Omental fat pad (tissue), 3 donors: ENCODE measurements at regions not wholly inside any gene's neighbourhood (a gene's known extent, or its start where the extent isn't known, plus 50 kb on each side); places are given as distances from the start of the nearest gene placed in this dataset.
"Not testable (repeated sequence)": the region's sequence is repeated elsewhere in the genome, so short reads cannot be mapped to it uniquely, and the experiment has no call there.

Experiments used
- ATAC-seq: fragments of 150-250 bp; one replicate; pipeline ENCODE4 v1.9.1; 2016; ENCODE audit warnings: mild to moderate bottlenecking, moderate library complexity; ENCODE audit not compliant: low FRiP score
- DNase-seq: peaks from one replicate; pipeline ENCODE4 v3.0.0-alpha.2; 2019; ENCODE audit warnings: low spot score
- CTCF ChIP-seq, 3 donors: fragments of 450-650 bp; IDR thresholded peaks; one replicate each; pipeline ENCODE4 v1.5.1; 2016 to 2017; ENCODE audit warnings: antibody characterized with exemption in 3 of 3, mild to moderate bottlenecking in 3 of 3, moderate library complexity in 2 of 3

GRCh38 chr5:102582696-102583095 is 83.9 kb upstream of the SLCO6A1 start:
- no peak for DNase-seq
- no peak for ATAC-seq
- TF ChIP-seq CTCF (IDR thresholded peaks at IDR 0.05): no peak

GRCh38 chr5:102583276-102584124 is 84.7 kb upstream of the SLCO6A1 start:
- ATAC-seq (no peak), DNase-seq (no peak)
- TF ChIP-seq CTCF (IDR thresholded peaks at IDR 0.05): no peak

GRCh38 chr5:102589661-102590060 is 90.9 kb upstream of the SLCO6A1 start:
- DNase-seq (no peak), ATAC-seq (no peak)
- TF ChIP-seq CTCF (IDR thresholded peaks at IDR 0.05): no peak

GRCh38 chr5:102590467-102590866 is 91.7 kb upstream of the SLCO6A1 start:
- TF ChIP-seq CTCF (IDR thresholded peaks at IDR 0.05): no peak
- ATAC-seq (no peak), DNase-seq (no peak)

GRCh38 chr5:102591650-102592049 is 92.8 kb upstream of the SLCO6A1 start:
- no peak for TF ChIP-seq CTCF (IDR thresholded peaks at IDR 0.05)
- no peak for DNase-seq
- no peak for ATAC-seq

GRCh38 chr5:102592586-102592985 is 93.8 kb upstream of the SLCO6A1 start:
- DNase-seq, ATAC-seq: not testable (repeated sequence)

GRCh38 chr5:102594192-102594591 is 95.4 kb upstream of the SLCO6A1 start:
- TF ChIP-seq CTCF (IDR thresholded peaks at IDR 0.05): no peak
- DNase-seq: no peak

More at GRCh38 chr5:102594192-102594591, 95.4 kb upstream of the SLCO6A1 start:
- no peak for ATAC-seq
